NCI-H2227 treated with DMSO at 0.1 percent for 48 hours (cell line): ENCODE measurements at regions not wholly inside any gene's neighbourhood (a gene's known extent, or its start where the extent isn't known, plus 50 kb on each side); places are given as distances from the start of the nearest gene placed in this dataset.
"Not testable (repeated sequence)": the region's sequence is repeated elsewhere in the genome, so short reads cannot be mapped to it uniquely, and the experiment has no call there.

Source experiments
- DNase-seq: peaks from one replicate; lab custom pipeline; 2025; lab: John Stamatoyannopoulos, UW

GRCh38 chr12:13348464-13348863, 151.9 kb downstream of the EMP1 start:
- DNase-seq = no peak

- DNase-seq = no peak
Measured at GRCh38 chr12:13347241-13348043, 150.9 kb downstream of the EMP1 start.

GRCh38 chr12:13345722-13346121, 149.2 kb downstream of the EMP1 start:
- no peak for DNase-seq

- DNase-seq = no peak
Measured at GRCh38 chr12:13343375-13343774, 146.8 kb downstream of the EMP1 start.

- no peak for DNase-seq
Measured at GRCh38 chr12:13342971-13343370, 146.4 kb downstream of the EMP1 start.

GRCh38 chr12:13340149-13340548, 143.6 kb downstream of the EMP1 start:
- no peak for DNase-seq

GRCh38 chr12:13339538-13339937, 143.0 kb downstream of the EMP1 start:
- DNase-seq = no peak

GRCh38 chr12:13339091-13339490, 142.6 kb downstream of the EMP1 start:
- no peak for DNase-seq

- no peak for DNase-seq
Measured at GRCh38 chr12:13337791-13338190, 141.3 kb downstream of the EMP1 start.

- DNase-seq = no peak
Measured at GRCh38 chr12:13336216-13336615, 139.7 kb downstream of the EMP1 start.

GRCh38 chr12:13328535-13328934, 132.0 kb downstream of the EMP1 start:
- DNase-seq = no peak

GRCh38 chr12:13326076-13326475, 129.6 kb downstream of the EMP1 start:
- DNase-seq = peak; percentile 28

GRCh38 chr12:13325037-13325436, 128.5 kb downstream of the EMP1 start:
- DNase-seq = not testable (repeated sequence)

- DNase-seq = no peak
Measured at GRCh38 chr12:13318231-13319015, 121.9 kb downstream of the EMP1 start.

- DNase-seq = no peak
Measured at GRCh38 chr12:13316587-13317246, 120.2 kb downstream of the EMP1 start.

GRCh38 chr12:13313886-13314285, 117.4 kb downstream of the EMP1 start:
- DNase-seq = no peak

GRCh38 chr12:13311551-13311950, 115.0 kb downstream of the EMP1 start:
- no peak for DNase-seq

- no peak for DNase-seq
Measured at GRCh38 chr12:13307143-13307816, 110.8 kb downstream of the EMP1 start.

GRCh38 chr12:13304924-13305323, 108.4 kb downstream of the EMP1 start:
- DNase-seq = no peak

- no peak for DNase-seq
Measured at GRCh38 chr12:13299457-13299856, 102.9 kb downstream of the EMP1 start.

GRCh38 chr12:13293096-13293495, 96.6 kb downstream of the EMP1 start:
- no peak for DNase-seq

- no peak for DNase-seq
Measured at GRCh38 chr12:13289653-13290289, 93.2 kb downstream of the EMP1 start.
